Keratinocyte (primary cell): ENCODE measurements at regions not wholly inside any gene's neighbourhood (a gene's known extent, or its start where the extent isn't known, plus 50 kb on each side); places are given as distances from the start of the nearest gene placed in this dataset.

Experiments
- EZH2 ChIP-seq: IDR thresholded peaks from one replicate; pipeline ENCODE4 v1.6.1; 2012; ENCODE audit warnings: inconsistent platforms, mild to moderate bottlenecking, low read length, moderate library complexity
- TF ChIP-seq, protein P1 (sequence below), 3 experiments: IDR thresholded peaks in 1 of 3; conservative IDR thresholded peaks in 1 of 3; optimal IDR thresholded peaks in 1 of 3; 2 replicates in 2 of 3; 3 replicates in 1 of 3; pipeline versions ENCODE3 to v1.5.1; 2011; ENCODE audit warnings: low read length in 3 of 3, mild to moderate bottlenecking in 3 of 3, moderate library complexity in 2 of 3, control low read depth in 1 of 3, inconsistent platforms in 1 of 3; ENCODE audit not compliant: insufficient read depth in 2 of 3; ENCODE audit errors: extremely low read depth in 1 of 3

DNA sequence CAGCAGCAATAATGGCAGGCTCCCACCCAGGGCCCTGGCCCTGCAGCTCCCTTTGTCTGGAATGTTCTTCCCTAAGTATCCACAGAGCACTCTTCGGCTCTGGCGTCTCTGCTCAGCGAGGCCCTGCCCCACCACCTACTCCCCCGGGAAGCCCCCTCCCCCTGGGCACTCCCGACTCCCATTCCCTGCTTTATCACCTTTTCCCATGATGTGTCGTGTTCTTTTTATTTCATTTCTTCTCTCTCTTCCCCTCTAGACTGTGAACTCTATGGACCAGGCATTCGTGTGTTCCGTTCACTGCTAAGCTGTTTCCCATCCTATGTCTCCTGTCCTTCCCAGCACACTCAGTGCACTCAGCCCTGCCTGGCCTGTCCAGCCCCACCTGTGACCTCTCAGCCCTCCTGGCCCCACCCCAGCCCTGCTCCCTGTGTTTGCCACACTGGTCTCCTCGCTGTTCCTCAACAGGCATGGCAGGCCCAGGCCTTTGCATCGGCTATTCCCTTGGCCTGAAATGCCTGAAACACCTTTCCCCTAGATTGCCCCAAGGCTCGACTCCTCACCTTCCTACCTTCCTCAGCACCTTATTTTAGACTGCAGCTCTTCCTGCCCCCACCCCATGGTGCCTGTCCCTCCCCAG, 107.4 kb downstream of the TPRA1 start:
- TF ChIP-seq, protein P1, sequence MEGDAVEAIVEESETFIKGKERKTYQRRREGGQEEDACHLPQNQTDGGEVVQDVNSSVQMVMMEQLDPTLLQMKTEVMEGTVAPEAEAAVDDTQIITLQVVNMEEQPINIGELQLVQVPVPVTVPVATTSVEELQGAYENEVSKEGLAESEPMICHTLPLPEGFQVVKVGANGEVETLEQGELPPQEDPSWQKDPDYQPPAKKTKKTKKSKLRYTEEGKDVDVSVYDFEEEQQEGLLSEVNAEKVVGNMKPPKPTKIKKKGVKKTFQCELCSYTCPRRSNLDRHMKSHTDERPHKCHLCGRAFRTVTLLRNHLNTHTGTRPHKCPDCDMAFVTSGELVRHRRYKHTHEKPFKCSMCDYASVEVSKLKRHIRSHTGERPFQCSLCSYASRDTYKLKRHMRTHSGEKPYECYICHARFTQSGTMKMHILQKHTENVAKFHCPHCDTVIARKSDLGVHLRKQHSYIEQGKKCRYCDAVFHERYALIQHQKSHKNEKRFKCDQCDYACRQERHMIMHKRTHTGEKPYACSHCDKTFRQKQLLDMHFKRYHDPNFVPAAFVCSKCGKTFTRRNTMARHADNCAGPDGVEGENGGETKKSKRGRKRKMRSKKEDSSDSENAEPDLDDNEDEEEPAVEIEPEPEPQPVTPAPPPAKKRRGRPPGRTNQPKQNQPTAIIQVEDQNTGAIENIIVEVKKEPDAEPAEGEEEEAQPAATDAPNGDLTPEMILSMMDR (optimal IDR thresholded peaks at IDR 0.05 in 1 of 3, IDR thresholded peaks at IDR 0.05 in 1 of 3, conservative IDR thresholded peaks at IDR 0.05 in 1 of 3; ENCODE audit: extremely low read depth in 1 of 3, insufficient read depth in 2 of 3, low read length in 3 of 3): no peak
- TF ChIP-seq EZH2: no peak
